ENCODE measurements at regions not wholly inside any gene's neighbourhood (a gene's known extent, or its start where the extent isn't known, plus 50 kb on each side); places are given as distances from the start of the nearest gene placed in this dataset.
"Not testable (repeated sequence)": the region's sequence is repeated elsewhere in the genome, so short reads cannot be mapped to it uniquely, and the experiment has no call there.

- H3K27ac ChIP-seq (replicated peaks); H3K27me3 ChIP-seq (ENCODE audit: insufficient read depth, poor library complexity, severe bottlenecking); DNase-seq (ENCODE audit: low read depth in 1 of 2, low spot score in 1 of 2); H3K4me3 ChIP-seq (replicated peaks; ENCODE audit: insufficient read depth, low read length): not testable (repeated sequence)
Observed at GRCh38 chr6:60422691-60423090, 1863.3 kb downstream of the KHDRBS2 start.

GRCh38 chr6:60416118-60416517, 1869.9 kb downstream of the KHDRBS2 start:
- H3K4me3 ChIP-seq (replicated peaks; ENCODE audit: insufficient read depth, low read length); DNase-seq (ENCODE audit: low read depth in 1 of 2, low spot score in 1 of 2); H3K27me3 ChIP-seq (ENCODE audit: insufficient read depth, poor library complexity, severe bottlenecking); H3K27ac ChIP-seq (replicated peaks): not testable (repeated sequence)

- H3K4me3 ChIP-seq (replicated peaks; ENCODE audit: insufficient read depth, low read length); H3K27me3 ChIP-seq (ENCODE audit: insufficient read depth, poor library complexity, severe bottlenecking); H3K27ac ChIP-seq (replicated peaks); DNase-seq (ENCODE audit: low read depth in 1 of 2, low spot score in 1 of 2): not testable (repeated sequence)
Observed at GRCh38 chr6:60408747-60409146, 1877.3 kb downstream of the KHDRBS2 start.

GRCh38 chr6:60403268-60403667, 1882.8 kb downstream of the KHDRBS2 start:
- DNase-seq (ENCODE audit: low read depth in 1 of 2, low spot score in 1 of 2); H3K27me3 ChIP-seq (ENCODE audit: insufficient read depth, poor library complexity, severe bottlenecking); H3K27ac ChIP-seq (replicated peaks); H3K4me3 ChIP-seq (replicated peaks; ENCODE audit: insufficient read depth, low read length): not testable (repeated sequence)

GRCh38 chr6:60402490-60402889, 1883.5 kb downstream of the KHDRBS2 start:
- H3K27me3 ChIP-seq (ENCODE audit: insufficient read depth, poor library complexity, severe bottlenecking); DNase-seq (ENCODE audit: low read depth in 1 of 2, low spot score in 1 of 2): not testable (repeated sequence)

GRCh38 chr6:60395261-60395660, 1890.8 kb downstream of the KHDRBS2 start:
- not testable (repeated sequence) for H3K27ac ChIP-seq (replicated peaks); DNase-seq (ENCODE audit: low read depth in 1 of 2, low spot score in 1 of 2); H3K27me3 ChIP-seq (ENCODE audit: insufficient read depth, poor library complexity, severe bottlenecking); H3K4me3 ChIP-seq (replicated peaks; ENCODE audit: insufficient read depth, low read length)

More at GRCh38 chr6:60402490-60402889, 1883.5 kb downstream of the KHDRBS2 start:
- not testable (repeated sequence) for H3K4me3 ChIP-seq (replicated peaks; ENCODE audit: insufficient read depth, low read length); H3K27ac ChIP-seq (replicated peaks)

- DNase-seq (ENCODE audit: low read depth in 1 of 2, low spot score in 1 of 2); H3K27me3 ChIP-seq (ENCODE audit: insufficient read depth, poor library complexity, severe bottlenecking); H3K27ac ChIP-seq (replicated peaks): not testable (repeated sequence)
Observed at GRCh38 chr6:60392969-60393368, 1893.1 kb downstream of the KHDRBS2 start.

GRCh38 chr6:60389094-60389493, 1896.9 kb downstream of the KHDRBS2 start:
- not testable (repeated sequence) for H3K27me3 ChIP-seq (ENCODE audit: insufficient read depth, poor library complexity, severe bottlenecking); H3K27ac ChIP-seq (replicated peaks); DNase-seq (ENCODE audit: low read depth in 1 of 2, low spot score in 1 of 2); H3K4me3 ChIP-seq (replicated peaks; ENCODE audit: insufficient read depth, low read length)

More at GRCh38 chr6:60392969-60393368, 1893.1 kb downstream of the KHDRBS2 start:
- not testable (repeated sequence) for H3K4me3 ChIP-seq (replicated peaks; ENCODE audit: insufficient read depth, low read length)

GRCh38 chr6:60384614-60385013, 1901.4 kb downstream of the KHDRBS2 start:
- not testable (repeated sequence) for DNase-seq (ENCODE audit: low read depth in 1 of 2, low spot score in 1 of 2)

GRCh38 chr6:60382771-60383170, 1903.3 kb downstream of the KHDRBS2 start:
- not testable (repeated sequence) for H3K4me3 ChIP-seq (replicated peaks; ENCODE audit: insufficient read depth, low read length); H3K27ac ChIP-seq (replicated peaks); H3K27me3 ChIP-seq (ENCODE audit: insufficient read depth, poor library complexity, severe bottlenecking)

More at GRCh38 chr6:60384614-60385013, 1901.4 kb downstream of the KHDRBS2 start:
- not testable (repeated sequence) for H3K27ac ChIP-seq (replicated peaks); H3K4me3 ChIP-seq (replicated peaks; ENCODE audit: insufficient read depth, low read length); H3K27me3 ChIP-seq (ENCODE audit: insufficient read depth, poor library complexity, severe bottlenecking)

GRCh38 chr6:60374078-60374477, 1911.9 kb downstream of the KHDRBS2 start:
- not testable (repeated sequence) for DNase-seq (ENCODE audit: low read depth in 1 of 2, low spot score in 1 of 2); H3K27ac ChIP-seq (replicated peaks); H3K27me3 ChIP-seq (ENCODE audit: insufficient read depth, poor library complexity, severe bottlenecking); H3K4me3 ChIP-seq (replicated peaks; ENCODE audit: insufficient read depth, low read length)

More at GRCh38 chr6:60382771-60383170, 1903.3 kb downstream of the KHDRBS2 start:
- DNase-seq (ENCODE audit: low read depth in 1 of 2, low spot score in 1 of 2) = not testable (repeated sequence)

GRCh38 chr6:60367800-60368199, 1918.2 kb downstream of the KHDRBS2 start:
- not testable (repeated sequence) for DNase-seq (ENCODE audit: low read depth in 1 of 2, low spot score in 1 of 2); H3K27me3 ChIP-seq (ENCODE audit: insufficient read depth, poor library complexity, severe bottlenecking); H3K4me3 ChIP-seq (replicated peaks; ENCODE audit: insufficient read depth, low read length); H3K27ac ChIP-seq (replicated peaks)

GRCh38 chr6:60365901-60366300, 1920.1 kb downstream of the KHDRBS2 start:
- not testable (repeated sequence) for H3K4me3 ChIP-seq (replicated peaks; ENCODE audit: insufficient read depth, low read length); DNase-seq (ENCODE audit: low read depth in 1 of 2, low spot score in 1 of 2); H3K27ac ChIP-seq (replicated peaks); H3K27me3 ChIP-seq (ENCODE audit: insufficient read depth, poor library complexity, severe bottlenecking)

- DNase-seq (ENCODE audit: low read depth in 1 of 2, low spot score in 1 of 2); H3K27me3 ChIP-seq (ENCODE audit: insufficient read depth, poor library complexity, severe bottlenecking); H3K4me3 ChIP-seq (replicated peaks; ENCODE audit: insufficient read depth, low read length); H3K27ac ChIP-seq (replicated peaks): not testable (repeated sequence)
Observed at GRCh38 chr6:60342411-60343008, 1943.5 kb downstream of the KHDRBS2 start.

GRCh38 chr6:60338328-60339071, 1947.5 kb downstream of the KHDRBS2 start:
- H3K27ac ChIP-seq (replicated peaks); H3K4me3 ChIP-seq (replicated peaks; ENCODE audit: insufficient read depth, low read length); H3K27me3 ChIP-seq (ENCODE audit: insufficient read depth, poor library complexity, severe bottlenecking): not testable (repeated sequence)
- peak in 1 of 2 experiments; percentile 2 for DNase-seq (ENCODE audit: low read depth in 1 of 2, low spot score in 1 of 2)
